Ishikawa (cell line): ENCODE measurements at regions not wholly inside any gene's neighbourhood (a gene's known extent, or its start where the extent isn't known, plus 50 kb on each side); places are given as distances from the start of the nearest gene placed in this dataset.

Experiments
- CEBPB ChIP-seq: IDR thresholded peaks from 2 replicates; pipeline ENCODE4 v1.6.1; 2012
- CREB1 ChIP-seq: IDR thresholded peaks from 2 replicates; pipeline ENCODE4 v1.6.1; 2012; ENCODE audit warnings: low read depth
- EGR1 ChIP-seq: IDR thresholded peaks from 2 replicates; pipeline ENCODE4 v1.6.1; 2012
- EP300 ChIP-seq: IDR thresholded peaks from 2 replicates; pipeline ENCODE4 v1.6.1; 2012; ENCODE audit warnings: borderline replicate concordance
- FOXM1 ChIP-seq: IDR thresholded peaks from 2 replicates; pipeline ENCODE4 v1.6.1; 2012; ENCODE audit warnings: low read depth, borderline replicate concordance
- NFIC ChIP-seq: IDR thresholded peaks from 2 replicates; pipeline ENCODE4 v1.6.1; 2012
- RAD21 ChIP-seq: IDR thresholded peaks from 2 replicates; pipeline ENCODE4 v1.6.1; 2012; ENCODE audit warnings: low read depth
- REST ChIP-seq: IDR thresholded peaks from 2 replicates; pipeline ENCODE4 v1.6.1; 2012; ENCODE audit warnings: low read depth, mild to moderate bottlenecking
- TAF1 ChIP-seq: IDR thresholded peaks from 2 replicates; pipeline ENCODE4 v1.6.1; 2012; ENCODE audit warnings: low read depth, mild to moderate bottlenecking
- TCF12 ChIP-seq: IDR thresholded peaks from 2 replicates; pipeline ENCODE4 v1.6.1; 2012; ENCODE audit warnings: low read depth
- TEAD4 ChIP-seq: IDR thresholded peaks from 2 replicates; pipeline ENCODE4 v1.6.1; 2012
- YY1 ChIP-seq: IDR thresholded peaks from 2 replicates; pipeline ENCODE4 v1.6.1; 2012; ENCODE audit warnings: low read depth
- ZBTB7A ChIP-seq: IDR thresholded peaks from 2 replicates; pipeline ENCODE4 v1.6.1; 2012; ENCODE audit warnings: low read depth
- TF ChIP-seq, protein P1 (sequence below): IDR thresholded peaks from 2 replicates; pipeline ENCODE4 v1.6.1; 2012
- TF ChIP-seq, protein P2 (sequence below): IDR thresholded peaks from 2 replicates; pipeline ENCODE4 v1.6.1; 2012

DNA sequence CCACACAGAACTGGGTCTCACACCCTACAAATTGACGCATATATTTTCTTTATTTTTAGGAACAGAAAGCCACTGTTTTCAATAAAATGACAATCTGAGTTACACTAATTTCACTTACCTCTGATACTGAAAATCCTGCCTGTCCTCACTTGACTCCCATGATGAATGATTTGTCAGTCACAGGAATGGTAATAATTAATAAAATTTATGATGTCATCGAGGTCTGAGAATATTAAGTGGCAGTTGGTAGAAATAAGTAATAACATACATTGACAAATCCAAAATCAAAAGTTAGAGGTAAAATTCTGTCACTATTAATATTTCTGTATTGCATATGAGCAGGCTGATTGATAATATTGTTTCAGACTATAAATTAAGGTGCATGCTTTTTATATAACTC, 418.7 kb upstream of the RGS18 start:
- TF ChIP-seq RAD21 (no peak), TEAD4 (no peak), REST (no peak)

DNA sequence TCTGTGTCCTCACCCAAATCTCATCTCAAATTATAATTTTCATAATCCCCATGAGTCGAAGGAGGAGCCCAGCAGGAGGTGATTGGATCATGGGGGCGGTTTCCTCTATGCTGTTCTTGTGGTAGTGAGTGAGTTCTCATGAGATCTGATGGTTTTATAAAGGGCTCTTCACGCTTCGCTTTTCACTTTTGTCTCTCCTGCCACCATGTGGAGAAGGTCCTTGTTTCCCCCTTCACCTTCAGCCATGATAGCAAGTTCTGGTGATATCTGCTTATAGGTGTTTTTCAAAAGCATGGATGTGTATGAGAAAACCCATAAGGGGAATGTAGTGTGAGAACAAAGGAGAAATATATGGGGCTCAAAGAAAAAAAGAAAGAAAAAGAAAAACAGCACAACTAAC, 405.9 kb upstream of the RGS18 start:
- TF ChIP-seq, protein P1, sequence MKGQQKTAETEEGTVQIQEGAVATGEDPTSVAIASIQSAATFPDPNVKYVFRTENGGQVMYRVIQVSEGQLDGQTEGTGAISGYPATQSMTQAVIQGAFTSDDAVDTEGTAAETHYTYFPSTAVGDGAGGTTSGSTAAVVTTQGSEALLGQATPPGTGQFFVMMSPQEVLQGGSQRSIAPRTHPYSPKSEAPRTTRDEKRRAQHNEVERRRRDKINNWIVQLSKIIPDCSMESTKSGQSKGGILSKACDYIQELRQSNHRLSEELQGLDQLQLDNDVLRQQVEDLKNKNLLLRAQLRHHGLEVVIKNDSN = no peak
- peak; percentile 12; the same call in 1 of the 2 replicates for TF ChIP-seq RAD21

DNA sequence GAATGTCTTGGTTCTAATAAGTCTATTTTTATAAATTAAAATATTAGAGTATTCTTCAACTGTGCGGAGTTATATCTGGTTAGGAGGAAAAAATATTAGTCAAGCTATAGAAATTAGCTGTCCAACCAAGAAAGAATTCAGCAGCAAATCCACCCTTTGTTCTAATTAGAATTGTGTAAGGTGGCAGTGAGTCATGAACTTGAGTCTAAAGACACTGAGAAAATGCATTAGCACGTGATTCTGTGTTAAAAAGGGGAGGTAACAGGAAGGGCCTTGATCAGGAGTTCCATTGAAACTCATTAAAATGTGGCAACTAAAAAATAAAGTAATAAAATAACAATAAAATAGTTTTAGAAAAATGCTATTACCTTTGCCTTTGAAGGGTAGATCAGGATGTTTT, 398.2 kb upstream of the RGS18 start:
- TF ChIP-seq ZBTB7A = no peak
- TF ChIP-seq REST = no peak

GRCh38 chr1:191788551-191788950, 369.7 kb upstream of the RGS18 start:
- TF ChIP-seq CEBPB (no peak), REST (no peak), TCF12 (no peak), YY1 (no peak), EP300 (no peak), NFIC (no peak), EGR1 (no peak), FOXM1 (no peak), RAD21 (no peak), ZBTB7A (no peak), TAF1 (no peak), CREB1 (no peak), TEAD4 (no peak)
- TF ChIP-seq, protein P2, sequence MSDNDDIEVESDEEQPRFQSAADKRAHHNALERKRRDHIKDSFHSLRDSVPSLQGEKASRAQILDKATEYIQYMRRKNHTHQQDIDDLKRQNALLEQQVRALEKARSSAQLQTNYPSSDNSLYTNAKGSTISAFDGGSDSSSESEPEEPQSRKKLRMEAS = no peak
- TF ChIP-seq, protein P1 = no peak

DNA sequence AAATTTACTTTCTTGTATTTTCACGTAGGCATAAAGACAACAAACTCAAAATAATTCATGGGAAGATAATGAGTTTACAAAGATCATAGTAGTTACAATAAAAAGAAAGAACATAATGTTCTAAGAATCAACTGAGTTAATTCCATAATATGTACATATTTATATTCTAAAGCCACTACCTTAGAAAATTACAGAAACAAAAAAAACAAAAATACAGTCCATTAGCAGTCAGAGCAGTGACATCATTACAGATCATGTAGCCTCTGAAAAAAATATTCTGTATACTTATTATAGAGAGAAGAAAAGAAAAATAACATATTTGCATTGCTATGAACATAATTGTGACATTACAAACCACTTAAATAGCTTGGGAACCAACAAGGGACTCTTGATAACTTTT, 360.1 kb upstream of the RGS18 start:
- TF ChIP-seq FOXM1 (no peak), ZBTB7A (no peak)

DNA sequence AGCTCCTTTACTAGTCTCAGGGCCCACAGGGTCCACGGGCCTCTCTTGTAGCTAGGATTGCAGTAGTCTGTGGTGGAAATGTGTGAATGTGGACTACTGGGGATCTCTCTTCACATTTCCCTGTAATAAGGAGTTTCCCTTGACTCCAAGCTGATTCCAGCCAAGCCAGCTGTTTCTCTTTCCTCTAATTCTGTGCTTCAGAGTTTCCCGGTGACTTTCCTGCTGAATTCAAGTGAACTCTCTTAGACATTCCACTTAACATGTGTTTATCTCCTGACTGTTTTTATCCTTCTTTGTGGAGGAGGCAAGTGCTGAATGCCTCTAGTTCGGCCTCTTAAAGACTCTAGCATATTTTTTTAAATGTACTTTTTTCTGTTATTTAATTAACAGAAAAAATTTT, 354.0 kb upstream of the RGS18 start:
- TF ChIP-seq TEAD4 (no peak), YY1 (no peak), EGR1 (no peak), ZBTB7A (no peak), TCF12 (no peak), NFIC (no peak), CREB1 (no peak), EP300 (no peak), FOXM1 (no peak), CEBPB (no peak), RAD21 (no peak), REST (no peak), TAF1 (no peak)
- TF ChIP-seq, protein P1 = no peak
